Epithelial cell of esophagus (primary cell): ENCODE measurements at regions not wholly inside any gene's neighbourhood (a gene's known extent, or its start where the extent isn't known, plus 50 kb on each side); places are given as distances from the start of the nearest gene placed in this dataset.
"Not testable (repeated sequence)": the region's sequence is repeated elsewhere in the genome, so short reads cannot be mapped to it uniquely, and the experiment has no call there.

ENCODE experiments used
- DNase-seq: peaks from one replicate; pipeline ENCODE4 v3.0.0; 2010; ENCODE audit warnings: low read depth
- H3K4me3 ChIP-seq: 2 replicates; pipeline ENCODE4 v1.5.1; 2011; ENCODE audit warnings: mild to moderate bottlenecking, low read length, control low read depth
- TF ChIP-seq, protein P1 (sequence below): IDR thresholded peaks from 2 replicates; pipeline ENCODE4 v1.5.1; 2011; ENCODE audit warnings: low read depth, mild to moderate bottlenecking, low read length, control low read depth, inconsistent platforms; ENCODE audit not compliant: insufficient read depth; ENCODE audit errors: missing control alignments

DNA sequence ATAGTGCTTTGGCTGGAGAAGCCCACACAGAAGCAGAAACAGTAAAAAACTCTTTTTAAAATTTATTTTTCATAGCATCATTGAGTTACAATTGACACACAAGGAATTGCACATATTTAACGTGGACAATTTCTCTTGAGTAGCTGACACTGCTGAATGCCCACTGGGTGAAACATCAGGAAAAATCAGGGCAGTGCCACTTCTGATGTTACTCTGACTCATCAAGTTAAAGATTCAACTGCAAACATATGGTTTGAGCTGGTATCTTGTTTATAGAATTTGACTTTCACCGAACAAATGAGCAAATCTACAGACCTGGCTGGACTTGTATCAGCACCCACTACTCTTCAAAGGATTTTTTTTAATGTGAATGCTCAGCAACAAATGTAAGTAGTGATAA, 66.3 kb upstream of the CTSV start:
- DNase-seq, result peak; percentile 91
- TF ChIP-seq, protein P1, sequence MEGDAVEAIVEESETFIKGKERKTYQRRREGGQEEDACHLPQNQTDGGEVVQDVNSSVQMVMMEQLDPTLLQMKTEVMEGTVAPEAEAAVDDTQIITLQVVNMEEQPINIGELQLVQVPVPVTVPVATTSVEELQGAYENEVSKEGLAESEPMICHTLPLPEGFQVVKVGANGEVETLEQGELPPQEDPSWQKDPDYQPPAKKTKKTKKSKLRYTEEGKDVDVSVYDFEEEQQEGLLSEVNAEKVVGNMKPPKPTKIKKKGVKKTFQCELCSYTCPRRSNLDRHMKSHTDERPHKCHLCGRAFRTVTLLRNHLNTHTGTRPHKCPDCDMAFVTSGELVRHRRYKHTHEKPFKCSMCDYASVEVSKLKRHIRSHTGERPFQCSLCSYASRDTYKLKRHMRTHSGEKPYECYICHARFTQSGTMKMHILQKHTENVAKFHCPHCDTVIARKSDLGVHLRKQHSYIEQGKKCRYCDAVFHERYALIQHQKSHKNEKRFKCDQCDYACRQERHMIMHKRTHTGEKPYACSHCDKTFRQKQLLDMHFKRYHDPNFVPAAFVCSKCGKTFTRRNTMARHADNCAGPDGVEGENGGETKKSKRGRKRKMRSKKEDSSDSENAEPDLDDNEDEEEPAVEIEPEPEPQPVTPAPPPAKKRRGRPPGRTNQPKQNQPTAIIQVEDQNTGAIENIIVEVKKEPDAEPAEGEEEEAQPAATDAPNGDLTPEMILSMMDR, result peak; percentile 6
- H3K4me3 ChIP-seq, result not testable (repeated sequence)

DNA sequence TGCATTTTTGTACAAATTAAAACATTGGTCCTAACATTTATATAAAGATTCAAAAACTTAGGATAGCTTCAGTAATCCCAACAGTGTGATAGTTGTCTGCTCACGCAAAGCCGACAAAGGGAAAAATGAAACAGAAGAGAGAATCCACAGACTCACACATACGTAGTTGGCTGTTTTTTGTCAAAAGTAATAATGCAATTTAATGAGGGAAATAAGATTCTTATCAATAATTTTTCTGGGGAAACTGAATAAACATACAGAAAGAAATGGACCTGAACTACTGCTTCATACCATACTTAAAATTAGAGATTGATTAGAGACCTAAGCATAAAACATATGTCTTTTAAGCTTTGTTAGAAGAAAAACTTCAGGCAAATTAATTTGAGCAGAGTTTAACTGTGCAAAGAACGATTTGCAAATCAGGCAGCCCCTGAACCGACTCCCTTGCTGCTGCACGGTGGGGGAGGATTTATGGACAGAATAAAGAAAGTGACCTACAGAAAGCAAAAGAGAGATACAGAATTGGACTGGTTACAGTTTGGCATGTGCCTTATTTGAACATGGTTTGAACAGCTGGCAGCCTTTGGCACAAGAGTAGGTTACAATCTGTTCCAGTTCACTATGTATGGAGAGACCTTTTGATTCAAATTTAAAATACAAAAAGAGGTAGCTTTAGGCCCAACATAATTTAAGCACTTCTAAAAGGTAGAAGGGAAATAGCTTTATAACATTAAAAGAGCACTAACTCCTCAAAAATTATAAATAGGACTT, 64.9 kb upstream of the CTSV start:
- not testable (repeated sequence) for DNase-seq, H3K4me3 ChIP-seq

DNA sequence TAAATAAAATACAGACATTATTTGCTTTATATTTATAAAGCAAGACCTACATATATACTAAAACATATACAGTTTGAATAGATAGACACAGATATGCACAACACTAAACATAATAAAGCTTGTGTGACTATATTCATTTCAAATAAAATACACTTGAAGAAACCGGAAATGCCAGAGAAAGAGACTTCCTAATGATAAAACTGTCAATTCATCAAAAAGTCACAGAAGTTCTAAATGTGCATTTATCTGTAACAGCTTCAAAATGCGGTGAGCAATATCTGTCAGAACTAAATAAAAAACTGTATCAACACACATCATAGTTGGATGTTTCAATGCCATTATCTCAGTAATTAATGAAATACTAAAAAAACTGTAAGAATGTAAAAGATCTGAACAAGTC, 60.6 kb upstream of the CTSV start:
- not testable (repeated sequence) for DNase-seq

DNA sequence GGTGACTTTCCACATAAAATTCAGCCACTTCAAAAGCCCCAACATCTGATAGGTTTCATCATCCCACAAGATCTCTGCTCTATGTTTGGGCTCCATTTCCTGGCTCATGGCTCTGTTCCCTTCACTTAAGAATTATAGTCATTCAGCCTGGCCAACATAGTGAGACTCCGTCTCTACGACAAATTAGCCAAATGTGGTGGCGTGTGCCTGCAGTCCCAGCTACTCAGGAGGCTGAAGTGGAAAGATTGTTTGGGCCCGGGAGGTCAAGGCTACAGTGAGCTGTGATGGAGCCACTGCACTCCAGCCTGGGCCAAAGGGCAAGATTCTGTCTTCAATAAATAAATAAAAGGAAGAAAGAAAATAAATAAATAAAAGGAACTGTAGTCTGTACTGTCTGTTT, 57.9 kb upstream of the CTSV start:
- TF ChIP-seq, protein P1, result no peak
- H3K4me3 ChIP-seq, result no peak overlapping the region
- DNase-seq, result no peak

More for the DNA sequence above, 60.6 kb upstream of the CTSV start:
- H3K4me3 ChIP-seq, result not testable (repeated sequence)

DNA sequence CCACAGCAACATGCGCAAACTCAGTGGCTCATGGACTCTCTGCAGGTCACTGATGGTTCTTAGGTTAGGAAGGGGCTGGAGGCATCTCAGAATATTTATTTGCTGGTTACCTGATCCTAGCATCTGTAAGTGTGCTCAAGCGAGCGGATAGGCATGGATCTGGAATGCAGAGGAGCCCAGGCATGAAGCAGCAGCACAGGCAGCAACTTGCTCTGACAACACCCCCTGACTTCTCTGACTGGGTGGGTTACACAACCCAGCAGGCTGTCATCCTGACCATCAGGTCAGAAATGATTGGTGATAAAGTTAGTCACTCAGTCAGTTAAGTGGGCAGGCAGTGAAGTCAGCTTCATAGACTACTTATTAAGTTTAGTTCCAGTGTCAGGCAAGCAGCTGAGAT, 50.4 kb upstream of the CTSV start:
- DNase-seq, result peak; percentile 97
- not testable (repeated sequence) for H3K4me3 ChIP-seq
